ENCODE measurements at regions not wholly inside any gene's neighbourhood (a gene's known extent, or its start where the extent isn't known, plus 50 kb on each side); places are given as distances from the start of the nearest gene placed in this dataset.

DNA sequence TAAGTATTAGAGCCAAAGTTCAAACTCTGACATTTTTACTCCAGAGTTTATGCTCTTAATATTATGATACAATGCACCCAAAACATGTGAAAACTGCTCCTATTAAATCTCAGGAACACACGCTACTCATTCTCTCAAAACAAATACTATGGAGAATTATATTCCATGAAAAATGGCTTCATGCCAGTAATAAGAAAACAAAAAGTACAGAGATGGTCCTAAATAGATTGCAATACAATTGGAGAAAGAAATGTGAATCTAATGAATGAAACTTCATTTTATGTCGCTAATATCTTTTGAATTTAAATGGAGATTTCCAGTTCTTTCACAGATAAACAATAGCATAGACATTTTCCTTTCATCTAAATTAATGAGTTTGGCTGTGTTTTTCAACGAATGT lies 384.3 kb downstream of the ADAMTS20 start:
- H3K27ac Mint-ChIP-seq: no peak overlapping the region
- Histone ChIP-seq H2AFZ (ENCODE audit: insufficient read depth, low read depth, low read length, poor library complexity, severe bottlenecking) (no peak overlapping the region), H3K9me3 (replicated peaks in 1 of 2; ENCODE audit: control insufficient read depth in 1 of 2, insufficient read depth in 1 of 2, low read length in 2 of 2) (no peaks in the 10 kb centered on the region), H3K27me3 (ENCODE audit: control insufficient read depth in 2 of 2, insufficient read depth in 2 of 2, low read length in 2 of 2) (no peaks in the 10 kb centered on the region), H3K79me2 (ENCODE audit: insufficient read depth, low read length) (no peaks in the 10 kb centered on the region), H3K36me3 (replicated peaks in 1 of 2; ENCODE audit: control insufficient read depth in 1 of 2, insufficient read depth in 2 of 2, low read length in 2 of 2) (no peaks in the 10 kb centered on the region), H4K20me1 (ENCODE audit: insufficient read depth, low read length) (no peaks in the 10 kb centered on the region), H3K27ac (ENCODE audit: low read depth in 1 of 2, low read length in 2 of 2) (no peak overlapping the region), H3K4me2 (replicated peaks; ENCODE audit: extremely low read depth, low read length, poor library complexity, severe bottlenecking) (no peak overlapping the region), H3K9ac (ENCODE audit: insufficient read depth, low read length, poor library complexity, severe bottlenecking) (no peak overlapping the region), H3K4me1 (ENCODE audit: control insufficient read depth in 1 of 2, insufficient read depth in 2 of 2, low read length in 2 of 2) (no peaks in the 10 kb centered on the region), H3K4me3 (replicated peaks in 1 of 3; ENCODE audit: low read depth in 2 of 3, low read length in 3 of 3) (no peak overlapping the region)
- no peak overlapping the region for H3K4me3 Mint-ChIP-seq
- H3K27me3 Mint-ChIP-seq (ENCODE audit: low read depth in 3 of 3): peaks cover 0 to 2% (median 0%) of the 10 kb centered on the region in 3 donors
- peaks cover 0 to 2% (median 1%) of the 10 kb centered on the region in 7 donors for H3K9me3 Mint-ChIP-seq
- DNase-seq: no peak
- no CpG with 5 or more reads among the region's 3 CpGs for WGBS (ENCODE audit: insufficient coverage)
- no peaks in the 10 kb centered on the region for H3K36me3 Mint-ChIP-seq
- intact Hi-C loops (cut with micrococcal nuclease): no loop called here
- TF ChIP-seq, protein P1, sequence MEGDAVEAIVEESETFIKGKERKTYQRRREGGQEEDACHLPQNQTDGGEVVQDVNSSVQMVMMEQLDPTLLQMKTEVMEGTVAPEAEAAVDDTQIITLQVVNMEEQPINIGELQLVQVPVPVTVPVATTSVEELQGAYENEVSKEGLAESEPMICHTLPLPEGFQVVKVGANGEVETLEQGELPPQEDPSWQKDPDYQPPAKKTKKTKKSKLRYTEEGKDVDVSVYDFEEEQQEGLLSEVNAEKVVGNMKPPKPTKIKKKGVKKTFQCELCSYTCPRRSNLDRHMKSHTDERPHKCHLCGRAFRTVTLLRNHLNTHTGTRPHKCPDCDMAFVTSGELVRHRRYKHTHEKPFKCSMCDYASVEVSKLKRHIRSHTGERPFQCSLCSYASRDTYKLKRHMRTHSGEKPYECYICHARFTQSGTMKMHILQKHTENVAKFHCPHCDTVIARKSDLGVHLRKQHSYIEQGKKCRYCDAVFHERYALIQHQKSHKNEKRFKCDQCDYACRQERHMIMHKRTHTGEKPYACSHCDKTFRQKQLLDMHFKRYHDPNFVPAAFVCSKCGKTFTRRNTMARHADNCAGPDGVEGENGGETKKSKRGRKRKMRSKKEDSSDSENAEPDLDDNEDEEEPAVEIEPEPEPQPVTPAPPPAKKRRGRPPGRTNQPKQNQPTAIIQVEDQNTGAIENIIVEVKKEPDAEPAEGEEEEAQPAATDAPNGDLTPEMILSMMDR (IDR thresholded peaks at IDR 0.05): no peak
- no peaks in the 10 kb centered on the region for H3K4me1 Mint-ChIP-seq

DNA sequence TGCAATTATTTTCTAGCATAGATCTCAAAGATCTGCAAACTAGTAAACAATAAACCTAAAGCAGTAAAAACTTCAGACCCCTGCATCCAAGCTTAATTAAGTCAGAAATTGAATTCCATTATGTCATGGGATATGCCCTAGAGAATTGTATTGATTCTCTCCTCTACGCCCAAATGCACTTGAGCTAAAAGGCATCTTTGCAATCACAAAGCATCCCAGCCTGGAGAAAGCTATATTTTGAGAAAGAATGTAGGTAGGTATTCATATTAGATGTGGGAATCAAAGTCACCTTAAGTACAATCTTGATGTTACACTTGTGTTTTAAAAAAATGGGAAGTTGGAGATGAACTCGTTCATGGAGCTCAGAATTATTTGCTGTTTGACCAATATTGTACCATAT lies 386.7 kb downstream of the ADAMTS20 start:
- no CpG with 5 or more reads among the region's 2 CpGs for WGBS (ENCODE audit: insufficient coverage)
- Histone ChIP-seq H3K9me3 (replicated peaks in 1 of 2; ENCODE audit: control insufficient read depth in 1 of 2, insufficient read depth in 1 of 2, low read length in 2 of 2) (peaks cover 0 to 4% of the 10 kb centered on the region in 2 donors), H3K36me3 (replicated peaks in 1 of 2; ENCODE audit: control insufficient read depth in 1 of 2, insufficient read depth in 2 of 2, low read length in 2 of 2) (no peaks in the 10 kb centered on the region), H2AFZ (ENCODE audit: insufficient read depth, low read depth, low read length, poor library complexity, severe bottlenecking) (no peak overlapping the region), H4K20me1 (ENCODE audit: insufficient read depth, low read length) (no peaks in the 10 kb centered on the region), H3K4me3 (replicated peaks in 1 of 3; ENCODE audit: low read depth in 2 of 3, low read length in 3 of 3) (no peak overlapping the region), H3K4me1 (ENCODE audit: control insufficient read depth in 1 of 2, insufficient read depth in 2 of 2, low read length in 2 of 2) (no peaks in the 10 kb centered on the region), H3K27ac (ENCODE audit: low read depth in 1 of 2, low read length in 2 of 2) (no peak overlapping the region), H3K9ac (ENCODE audit: insufficient read depth, low read length, poor library complexity, severe bottlenecking) (no peak overlapping the region), H3K27me3 (ENCODE audit: control insufficient read depth in 2 of 2, insufficient read depth in 2 of 2, low read length in 2 of 2) (no peaks in the 10 kb centered on the region), H3K79me2 (ENCODE audit: insufficient read depth, low read length) (no peaks in the 10 kb centered on the region), H3K4me2 (replicated peaks; ENCODE audit: extremely low read depth, low read length, poor library complexity, severe bottlenecking) (no peak overlapping the region)
- peaks cover 0 to 2% (median 0%) of the 10 kb centered on the region in 3 donors for H3K27me3 Mint-ChIP-seq (ENCODE audit: low read depth in 3 of 3)
- TF ChIP-seq, protein P1 (IDR thresholded peaks at IDR 0.05): no peak
- no peaks in the 10 kb centered on the region for H3K4me1 Mint-ChIP-seq
- intact Hi-C loops (cut with micrococcal nuclease): no loop called here
- no peaks in the 10 kb centered on the region for H3K36me3 Mint-ChIP-seq
- H3K4me3 Mint-ChIP-seq: no peak overlapping the region
- no peak for DNase-seq
- H3K27ac Mint-ChIP-seq: no peak overlapping the region
- H3K9me3 Mint-ChIP-seq: peaks cover 0 to 9% (median 3%) of the 10 kb centered on the region in 7 donors
